K562 (cell line): ENCODE measurements at regions not wholly inside any gene's neighbourhood (a gene's known extent, or its start where the extent isn't known, plus 50 kb on each side); places are given as distances from the start of the nearest gene placed in this dataset.

ENCODE experiments used
- EP300 ChIP-seq: IDR thresholded peaks from 2 replicates; pipeline ENCODE4 v1.6.1; 2012; ENCODE audit warnings: low read length, improper control_type of control experiment
- EZH2 ChIP-seq: IDR thresholded peaks from 2 replicates; pipeline ENCODE4 v1.6.1; 2012; ENCODE audit warnings: low read depth, mild to moderate bottlenecking, inconsistent platforms, low read length, borderline replicate concordance
- NR2C2 ChIP-seq, 2 experiments: fragments of 200-800 bp in 1 of 2; sonication (Bioruptor generic) in 1 of 2; sonication (generic) in 1 of 2; formaldehyde crosslinking in 1 of 2; IDR thresholded peaks; 2 replicates each; pipeline versions ENCODE4 v1.6.1 to v1.8.0; 2016 to 2022; ENCODE audit warnings: mild to moderate bottlenecking in 1 of 2, missing compliant biosample characterization in 1 of 2, missing genetic modification characterization in 1 of 2, missing genetic modification reagents in 1 of 2
- TEAD4 ChIP-seq, 2 experiments: sonication (generic) in 1 of 2; formaldehyde crosslinking in 1 of 2; IDR thresholded peaks; 2 replicates each; pipeline versions ENCODE4 v1.6.1 to v1.8.0; 2012 to 2022; ENCODE audit warnings: borderline replicate concordance in 1 of 2, inconsistent platforms in 1 of 2, low read length in 1 of 2, mild to moderate bottlenecking in 1 of 2, missing genetic modification reagents in 1 of 2
- TFAM ChIP-seq: fragments of 250-450 bp; sonication (Bioruptor Pico); conservative IDR thresholded peaks from 2 replicates; pipeline ENCODE4 v1.5.0; 2021; ENCODE audit warnings: mild to moderate bottlenecking, moderate library complexity
- TOE1 ChIP-seq, 2 experiments: fragments of 450-650 bp in 1 of 2; sonication (generic) in 1 of 2; formaldehyde crosslinking in 1 of 2; IDR thresholded peaks; 2 replicates each; pipeline versions ENCODE4 v1.7.1 to v1.8.0; 2016 to 2022; ENCODE audit warnings: borderline replicate concordance in 2 of 2, mild to moderate bottlenecking in 2 of 2, antibody characterized with exemption in 1 of 2, inconsistent platforms in 1 of 2, low read depth in 1 of 2, missing genetic modification reagents in 1 of 2, moderate library complexity in 1 of 2
- ZNF263 ChIP-seq: sonication (generic); formaldehyde crosslinking; IDR thresholded peaks from 2 replicates; pipeline ENCODE4 v1.8.0; 2022; ENCODE audit warnings: mild to moderate bottlenecking, missing genetic modification reagents, borderline replicate concordance
- ZNF583 ChIP-seq: fragments of 250-450 bp; sonication (Bioruptor Pico); IDR thresholded peaks from 2 replicates; pipeline ENCODE4 v1.4.0; 2020
- TF ChIP-seq, protein P1 (sequence below): sonication (generic); formaldehyde crosslinking; IDR thresholded peaks from 2 replicates; pipeline ENCODE4 v1.8.0; 2022; ENCODE audit warnings: mild to moderate bottlenecking, missing genetic modification reagents
- TF ChIP-seq, protein P2 (sequence below), 2 experiments: fragments of 450-650 bp; IDR thresholded peaks; 2 replicates each; pipeline ENCODE4 v1.6.1; 2018; ENCODE audit warnings: mild to moderate bottlenecking in 2 of 2, low read depth in 1 of 2; ENCODE audit not compliant: partially characterized antibody in 2 of 2
- TF ChIP-seq, protein P3 (sequence below): fragments of 450-650 bp; IDR thresholded peaks from 2 replicates; pipeline ENCODE4 v1.7.1; 2018; ENCODE audit warnings: mild to moderate bottlenecking, low read depth; ENCODE audit not compliant: partially characterized antibody
- TF ChIP-seq, protein P4 (sequence below), 3 experiments: IDR thresholded peaks in 2 of 3; conservative IDR thresholded peaks in 1 of 3; 2 replicates each; pipeline ENCODE4 v1.5.1; 2011 to 2012; ENCODE audit warnings: low read length in 3 of 3, mild to moderate bottlenecking in 3 of 3, control low read depth in 2 of 3, improper control_type of control experiment in 1 of 3, inconsistent platforms in 1 of 3, low read depth in 1 of 3, mixed read lengths in 1 of 3, moderate library complexity in 1 of 3; ENCODE audit not compliant: insufficient read depth in 2 of 3

DNA sequence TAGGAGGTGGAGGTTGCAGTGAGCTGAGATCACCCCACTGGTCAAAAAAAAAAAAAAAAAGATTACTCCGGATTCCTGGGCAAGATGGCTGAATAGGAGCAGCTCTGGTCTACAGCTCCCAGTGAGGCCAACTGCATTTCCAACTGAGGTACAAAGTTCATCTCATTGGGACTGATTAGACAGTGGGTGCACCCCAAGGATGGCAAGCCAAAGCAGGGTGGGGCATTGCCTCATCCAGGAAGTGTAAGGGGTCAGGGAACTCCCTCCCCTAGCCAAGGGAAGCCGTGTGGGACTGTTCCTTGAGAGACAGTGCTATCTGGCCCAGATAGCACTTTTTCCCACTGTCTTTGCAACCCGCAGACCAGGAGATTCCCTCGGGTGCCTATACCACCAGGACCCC, 70.7 kb downstream of the CARTPT start:
- TF ChIP-seq, protein P1, sequence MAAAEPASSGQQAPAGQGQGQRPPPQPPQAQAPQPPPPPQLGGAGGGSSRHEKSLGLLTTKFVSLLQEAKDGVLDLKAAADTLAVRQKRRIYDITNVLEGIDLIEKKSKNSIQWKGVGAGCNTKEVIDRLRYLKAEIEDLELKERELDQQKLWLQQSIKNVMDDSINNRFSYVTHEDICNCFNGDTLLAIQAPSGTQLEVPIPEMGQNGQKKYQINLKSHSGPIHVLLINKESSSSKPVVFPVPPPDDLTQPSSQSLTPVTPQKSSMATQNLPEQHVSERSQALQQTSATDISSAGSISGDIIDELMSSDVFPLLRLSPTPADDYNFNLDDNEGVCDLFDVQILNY (CRISPR knock-in tag), result no peak
- TF ChIP-seq, protein P2, sequence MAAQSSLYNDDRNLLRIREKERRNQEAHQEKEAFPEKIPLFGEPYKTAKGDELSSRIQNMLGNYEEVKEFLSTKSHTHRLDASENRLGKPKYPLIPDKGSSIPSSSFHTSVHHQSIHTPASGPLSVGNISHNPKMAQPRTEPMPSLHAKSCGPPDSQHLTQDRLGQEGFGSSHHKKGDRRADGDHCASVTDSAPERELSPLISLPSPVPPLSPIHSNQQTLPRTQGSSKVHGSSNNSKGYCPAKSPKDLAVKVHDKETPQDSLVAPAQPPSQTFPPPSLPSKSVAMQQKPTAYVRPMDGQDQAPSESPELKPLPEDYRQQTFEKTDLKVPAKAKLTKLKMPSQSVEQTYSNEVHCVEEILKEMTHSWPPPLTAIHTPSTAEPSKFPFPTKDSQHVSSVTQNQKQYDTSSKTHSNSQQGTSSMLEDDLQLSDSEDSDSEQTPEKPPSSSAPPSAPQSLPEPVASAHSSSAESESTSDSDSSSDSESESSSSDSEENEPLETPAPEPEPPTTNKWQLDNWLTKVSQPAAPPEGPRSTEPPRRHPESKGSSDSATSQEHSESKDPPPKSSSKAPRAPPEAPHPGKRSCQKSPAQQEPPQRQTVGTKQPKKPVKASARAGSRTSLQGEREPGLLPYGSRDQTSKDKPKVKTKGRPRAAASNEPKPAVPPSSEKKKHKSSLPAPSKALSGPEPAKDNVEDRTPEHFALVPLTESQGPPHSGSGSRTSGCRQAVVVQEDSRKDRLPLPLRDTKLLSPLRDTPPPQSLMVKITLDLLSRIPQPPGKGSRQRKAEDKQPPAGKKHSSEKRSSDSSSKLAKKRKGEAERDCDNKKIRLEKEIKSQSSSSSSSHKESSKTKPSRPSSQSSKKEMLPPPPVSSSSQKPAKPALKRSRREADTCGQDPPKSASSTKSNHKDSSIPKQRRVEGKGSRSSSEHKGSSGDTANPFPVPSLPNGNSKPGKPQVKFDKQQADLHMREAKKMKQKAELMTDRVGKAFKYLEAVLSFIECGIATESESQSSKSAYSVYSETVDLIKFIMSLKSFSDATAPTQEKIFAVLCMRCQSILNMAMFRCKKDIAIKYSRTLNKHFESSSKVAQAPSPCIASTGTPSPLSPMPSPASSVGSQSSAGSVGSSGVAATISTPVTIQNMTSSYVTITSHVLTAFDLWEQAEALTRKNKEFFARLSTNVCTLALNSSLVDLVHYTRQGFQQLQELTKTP (IDR thresholded peaks at IDR 0.05; ENCODE audit: low read depth in 1 of 2, partially characterized antibody in 2 of 2), result no peak
- TF ChIP-seq TEAD4 (IDR thresholded peaks at IDR 0.05; ENCODE audit: low read length) (no peak), TEAD4 (CRISPR knock-in tag; IDR thresholded peaks at IDR 0.05; ENCODE audit: borderline replicate concordance) (no peak), ZNF263 (CRISPR knock-in tag) (no peak), TFAM (CRISPR knock-in tag) (no peak), EZH2 (no peak), NR2C2 (CRISPR knock-in tag; IDR thresholded peaks at IDR 0.05) (no peak), NR2C2 (tag; IDR thresholded peaks at IDR 0.05) (no peak), TOE1 (IDR thresholded peaks at IDR 0.05; ENCODE audit: borderline replicate concordance) (no peak), TOE1 (CRISPR knock-in tag; IDR thresholded peaks at IDR 0.05; ENCODE audit: borderline replicate concordance, low read depth) (no peak), ZNF583 (no peak), EP300 (no peak)
- TF ChIP-seq, protein P3, sequence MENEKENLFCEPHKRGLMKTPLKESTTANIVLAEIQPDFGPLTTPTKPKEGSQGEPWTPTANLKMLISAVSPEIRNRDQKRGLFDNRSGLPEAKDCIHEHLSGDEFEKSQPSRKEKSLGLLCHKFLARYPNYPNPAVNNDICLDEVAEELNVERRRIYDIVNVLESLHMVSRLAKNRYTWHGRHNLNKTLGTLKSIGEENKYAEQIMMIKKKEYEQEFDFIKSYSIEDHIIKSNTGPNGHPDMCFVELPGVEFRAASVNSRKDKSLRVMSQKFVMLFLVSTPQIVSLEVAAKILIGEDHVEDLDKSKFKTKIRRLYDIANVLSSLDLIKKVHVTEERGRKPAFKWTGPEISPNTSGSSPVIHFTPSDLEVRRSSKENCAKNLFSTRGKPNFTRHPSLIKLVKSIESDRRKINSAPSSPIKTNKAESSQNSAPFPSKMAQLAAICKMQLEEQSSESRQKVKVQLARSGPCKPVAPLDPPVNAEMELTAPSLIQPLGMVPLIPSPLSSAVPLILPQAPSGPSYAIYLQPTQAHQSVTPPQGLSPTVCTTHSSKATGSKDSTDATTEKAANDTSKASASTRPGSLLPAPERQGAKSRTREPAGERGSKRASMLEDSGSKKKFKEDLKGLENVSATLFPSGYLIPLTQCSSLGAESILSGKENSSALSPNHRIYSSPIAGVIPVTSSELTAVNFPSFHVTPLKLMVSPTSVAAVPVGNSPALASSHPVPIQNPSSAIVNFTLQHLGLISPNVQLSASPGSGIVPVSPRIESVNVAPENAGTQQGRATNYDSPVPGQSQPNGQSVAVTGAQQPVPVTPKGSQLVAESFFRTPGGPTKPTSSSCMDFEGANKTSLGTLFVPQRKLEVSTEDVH, result no peak
- TF ChIP-seq, protein P4, sequence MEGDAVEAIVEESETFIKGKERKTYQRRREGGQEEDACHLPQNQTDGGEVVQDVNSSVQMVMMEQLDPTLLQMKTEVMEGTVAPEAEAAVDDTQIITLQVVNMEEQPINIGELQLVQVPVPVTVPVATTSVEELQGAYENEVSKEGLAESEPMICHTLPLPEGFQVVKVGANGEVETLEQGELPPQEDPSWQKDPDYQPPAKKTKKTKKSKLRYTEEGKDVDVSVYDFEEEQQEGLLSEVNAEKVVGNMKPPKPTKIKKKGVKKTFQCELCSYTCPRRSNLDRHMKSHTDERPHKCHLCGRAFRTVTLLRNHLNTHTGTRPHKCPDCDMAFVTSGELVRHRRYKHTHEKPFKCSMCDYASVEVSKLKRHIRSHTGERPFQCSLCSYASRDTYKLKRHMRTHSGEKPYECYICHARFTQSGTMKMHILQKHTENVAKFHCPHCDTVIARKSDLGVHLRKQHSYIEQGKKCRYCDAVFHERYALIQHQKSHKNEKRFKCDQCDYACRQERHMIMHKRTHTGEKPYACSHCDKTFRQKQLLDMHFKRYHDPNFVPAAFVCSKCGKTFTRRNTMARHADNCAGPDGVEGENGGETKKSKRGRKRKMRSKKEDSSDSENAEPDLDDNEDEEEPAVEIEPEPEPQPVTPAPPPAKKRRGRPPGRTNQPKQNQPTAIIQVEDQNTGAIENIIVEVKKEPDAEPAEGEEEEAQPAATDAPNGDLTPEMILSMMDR (IDR thresholded peaks at IDR 0.05 in 2 of 3, conservative IDR thresholded peaks at IDR 0.05 in 1 of 3; ENCODE audit: insufficient read depth in 2 of 3, low read depth in 1 of 3, low read length in 3 of 3), result no peak
